ENCODE measurements at regions not wholly inside any gene's neighbourhood (a gene's known extent, or its start where the extent isn't known, plus 50 kb on each side); places are given as distances from the start of the nearest gene placed in this dataset.

DNA sequence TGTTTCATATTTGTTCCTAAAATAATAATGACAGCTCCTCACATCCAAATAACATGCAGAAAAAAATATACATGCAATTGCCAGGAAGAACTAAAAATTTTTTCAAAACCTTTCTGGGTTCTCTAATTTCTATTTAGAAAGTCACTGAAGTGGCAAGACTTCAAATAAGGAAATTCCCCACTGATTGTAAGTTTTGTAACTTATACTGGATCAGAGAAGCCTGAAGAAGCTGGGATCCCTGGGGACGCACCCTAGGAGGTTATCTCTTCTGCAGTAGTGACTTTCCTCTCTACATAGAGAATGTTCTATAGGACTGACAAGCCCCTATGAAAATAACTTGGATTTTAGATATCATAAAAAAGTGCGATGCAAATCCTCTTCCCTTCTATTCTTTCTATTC, 182.6 kb downstream of the MRPL39 start:
- TF ChIP-seq EZH2 (IDR thresholded peaks at IDR 0.05; ENCODE audit: insufficient read depth, low read length), result no peak
- Histone ChIP-seq H3K9ac (ENCODE audit: low read length) (no peak overlapping the region), H3K9me3 (ENCODE audit: insufficient read depth, low read depth, low read length) (no peaks in the 10 kb centered on the region), H3K4me2 (ENCODE audit: low read length) (no peak overlapping the region), H3K4me3 (ENCODE audit: insufficient read depth, low read depth, low read length) (no peak overlapping the region), H4K20me1 (ENCODE audit: insufficient read depth, low read length) (no peaks in the 10 kb centered on the region), H3K27me3 (ENCODE audit: insufficient read depth, low read length) (no peaks in the 10 kb centered on the region), H2AFZ (ENCODE audit: low read depth, low read length) (no peak overlapping the region), H3K27ac (ENCODE audit: low read depth, low read length) (no peak overlapping the region), H3K4me1 (ENCODE audit: insufficient read depth, low read length) (no peaks in the 10 kb centered on the region), H3K79me2 (ENCODE audit: insufficient read depth, low read length) (no peaks in the 10 kb centered on the region), H3K36me3 (ENCODE audit: insufficient read depth, low read length) (no peaks in the 10 kb centered on the region)
- no peaks in the 10 kb centered on the region for H3K36me3 Mint-ChIP-seq (ENCODE audit: low read depth, unreplicated experiment)
- H3K27ac Mint-ChIP-seq (ENCODE audit: unreplicated experiment), result no peak overlapping the region
- no peak overlapping the region for H3K4me3 Mint-ChIP-seq (ENCODE audit: unreplicated experiment)
- FAIRE-seq, result no peak
- no peaks in the 10 kb centered on the region for H3K9me3 Mint-ChIP-seq (ENCODE audit: unreplicated experiment)
- no peak for DNase-seq (ENCODE audit: low read depth)
- H3K4me1 Mint-ChIP-seq (ENCODE audit: low read depth, unreplicated experiment), result no peaks in the 10 kb centered on the region
- no peaks in the 10 kb centered on the region for H3K27me3 Mint-ChIP-seq (ENCODE audit: low read depth, unreplicated experiment)

DNA sequence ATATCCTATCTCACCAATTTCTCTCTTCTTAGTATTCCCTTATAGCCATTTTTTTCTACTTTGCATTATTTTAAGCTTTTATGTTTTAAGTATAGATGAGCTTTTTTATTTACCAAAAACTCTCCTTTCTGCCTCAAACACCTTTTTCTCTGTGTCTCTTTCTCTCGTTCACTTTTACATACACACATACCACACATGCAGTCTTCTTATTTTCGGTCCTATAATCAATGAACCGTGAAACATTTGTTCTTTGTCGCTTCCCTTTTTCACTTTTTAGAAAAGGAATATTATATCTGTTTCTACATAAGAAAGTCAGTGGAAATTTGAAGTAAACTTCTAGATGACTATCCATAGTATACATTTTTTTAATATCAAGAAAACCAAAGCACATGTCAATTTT, 183.2 kb downstream of the MRPL39 start:
- no peaks in the 10 kb centered on the region for H4K20me1 ChIP-seq (ENCODE audit: insufficient read depth, low read length)
- H3K27me3 Mint-ChIP-seq (ENCODE audit: low read depth, unreplicated experiment), result no peaks in the 10 kb centered on the region
- no peaks in the 10 kb centered on the region for H3K4me1 ChIP-seq (ENCODE audit: insufficient read depth, low read length)
- H3K4me3 ChIP-seq (ENCODE audit: insufficient read depth, low read depth, low read length), result no peak overlapping the region
- H3K36me3 ChIP-seq (ENCODE audit: insufficient read depth, low read length), result no peaks in the 10 kb centered on the region
- no peaks in the 10 kb centered on the region for H3K79me2 ChIP-seq (ENCODE audit: insufficient read depth, low read length)
- no peaks in the 10 kb centered on the region for H3K27me3 ChIP-seq (ENCODE audit: insufficient read depth, low read length)
- H3K9ac ChIP-seq (ENCODE audit: low read length), result no peak overlapping the region
- no peak overlapping the region for H3K27ac Mint-ChIP-seq (ENCODE audit: unreplicated experiment)
- no peak overlapping the region for H3K4me2 ChIP-seq (ENCODE audit: low read length)
- no peak for DNase-seq (ENCODE audit: low read depth)
- FAIRE-seq, result no peak
- H3K4me3 Mint-ChIP-seq (ENCODE audit: unreplicated experiment), result no peak overlapping the region
- no peak overlapping the region for H3K27ac ChIP-seq (ENCODE audit: low read depth, low read length)
- H3K4me1 Mint-ChIP-seq (ENCODE audit: low read depth, unreplicated experiment), result no peaks in the 10 kb centered on the region
- H2AFZ ChIP-seq (ENCODE audit: low read depth, low read length), result no peak overlapping the region
- no peaks in the 10 kb centered on the region for H3K9me3 Mint-ChIP-seq (ENCODE audit: unreplicated experiment)
- no peaks in the 10 kb centered on the region for H3K9me3 ChIP-seq (ENCODE audit: insufficient read depth, low read depth, low read length)
- H3K36me3 Mint-ChIP-seq (ENCODE audit: low read depth, unreplicated experiment), result no peaks in the 10 kb centered on the region
- TF ChIP-seq EZH2 (IDR thresholded peaks at IDR 0.05; ENCODE audit: insufficient read depth, low read length), result no peak
- TF ChIP-seq, protein P1, sequence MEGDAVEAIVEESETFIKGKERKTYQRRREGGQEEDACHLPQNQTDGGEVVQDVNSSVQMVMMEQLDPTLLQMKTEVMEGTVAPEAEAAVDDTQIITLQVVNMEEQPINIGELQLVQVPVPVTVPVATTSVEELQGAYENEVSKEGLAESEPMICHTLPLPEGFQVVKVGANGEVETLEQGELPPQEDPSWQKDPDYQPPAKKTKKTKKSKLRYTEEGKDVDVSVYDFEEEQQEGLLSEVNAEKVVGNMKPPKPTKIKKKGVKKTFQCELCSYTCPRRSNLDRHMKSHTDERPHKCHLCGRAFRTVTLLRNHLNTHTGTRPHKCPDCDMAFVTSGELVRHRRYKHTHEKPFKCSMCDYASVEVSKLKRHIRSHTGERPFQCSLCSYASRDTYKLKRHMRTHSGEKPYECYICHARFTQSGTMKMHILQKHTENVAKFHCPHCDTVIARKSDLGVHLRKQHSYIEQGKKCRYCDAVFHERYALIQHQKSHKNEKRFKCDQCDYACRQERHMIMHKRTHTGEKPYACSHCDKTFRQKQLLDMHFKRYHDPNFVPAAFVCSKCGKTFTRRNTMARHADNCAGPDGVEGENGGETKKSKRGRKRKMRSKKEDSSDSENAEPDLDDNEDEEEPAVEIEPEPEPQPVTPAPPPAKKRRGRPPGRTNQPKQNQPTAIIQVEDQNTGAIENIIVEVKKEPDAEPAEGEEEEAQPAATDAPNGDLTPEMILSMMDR (IDR thresholded peaks at IDR 0.05; ENCODE audit: insufficient read depth, low read depth, low read length), result no peak

DNA sequence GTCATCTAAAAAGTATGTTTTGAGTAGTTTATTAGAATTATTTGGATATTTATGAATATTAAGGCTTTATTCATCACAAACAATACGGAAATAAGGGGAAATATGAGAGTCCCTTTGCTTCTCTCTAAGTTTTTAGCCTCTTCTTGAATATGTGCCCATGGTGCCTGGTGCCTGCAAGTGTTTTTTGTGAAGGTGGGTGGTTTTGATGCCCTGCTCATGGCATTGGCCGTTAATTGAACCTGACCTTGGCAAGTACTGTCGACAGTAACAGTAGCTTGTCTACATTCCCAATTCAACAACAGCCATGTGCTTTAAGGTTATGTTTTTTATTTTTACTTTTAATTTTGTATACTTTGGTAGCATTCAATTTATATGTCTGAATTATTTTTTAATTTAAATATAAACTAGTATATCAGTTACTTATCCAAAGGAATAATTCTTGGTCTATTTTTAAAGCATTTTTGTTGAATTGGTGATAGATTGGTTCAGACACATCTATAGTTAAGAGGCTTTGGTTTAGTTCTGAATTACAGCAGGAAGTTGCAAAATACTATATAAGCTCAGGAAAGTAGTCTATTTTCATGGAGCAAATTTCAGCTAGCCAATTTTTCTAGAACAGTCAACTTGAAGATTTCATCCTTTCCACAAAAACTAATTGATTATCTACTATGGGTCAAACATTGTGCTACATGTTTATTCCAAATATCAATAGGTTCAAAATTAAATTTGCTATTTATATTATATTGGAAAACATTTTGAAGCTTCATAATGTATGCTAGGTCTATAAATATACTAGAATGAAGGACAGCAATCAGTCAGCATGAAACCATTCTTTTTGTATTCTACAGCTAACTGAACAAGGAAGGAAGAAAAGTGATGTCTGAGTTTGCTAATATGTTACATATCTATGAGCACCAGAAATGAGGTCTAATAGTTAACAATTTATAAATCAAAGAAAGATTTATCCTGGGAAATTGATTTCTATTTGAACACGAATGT, 184.4 kb downstream of the MRPL39 start:
- no peak overlapping the region for H3K27ac Mint-ChIP-seq (ENCODE audit: unreplicated experiment)
- Histone ChIP-seq H3K36me3 (ENCODE audit: insufficient read depth, low read length) (no peaks in the 10 kb centered on the region), H3K27me3 (ENCODE audit: insufficient read depth, low read length) (no peaks in the 10 kb centered on the region), H3K4me1 (ENCODE audit: insufficient read depth, low read length) (no peaks in the 10 kb centered on the region), H3K9me3 (ENCODE audit: insufficient read depth, low read depth, low read length) (no peaks in the 10 kb centered on the region), H2AFZ (ENCODE audit: low read depth, low read length) (no peak overlapping the region), H3K79me2 (ENCODE audit: insufficient read depth, low read length) (no peaks in the 10 kb centered on the region), H3K27ac (ENCODE audit: low read depth, low read length) (no peak overlapping the region), H3K4me2 (ENCODE audit: low read length) (no peak overlapping the region), H4K20me1 (ENCODE audit: insufficient read depth, low read length) (no peaks in the 10 kb centered on the region), H3K9ac (ENCODE audit: low read length) (no peak overlapping the region), H3K4me3 (ENCODE audit: insufficient read depth, low read depth, low read length) (no peak overlapping the region)
- DNase-seq (ENCODE audit: low read depth) (no peak), FAIRE-seq (no peak)
- no peak overlapping the region for H3K4me3 Mint-ChIP-seq (ENCODE audit: unreplicated experiment)
- H3K4me1 Mint-ChIP-seq (ENCODE audit: low read depth, unreplicated experiment), result no peaks in the 10 kb centered on the region
- no peaks in the 10 kb centered on the region for H3K36me3 Mint-ChIP-seq (ENCODE audit: low read depth, unreplicated experiment)
- TF ChIP-seq, protein P1 (IDR thresholded peaks at IDR 0.05; ENCODE audit: insufficient read depth, low read depth, low read length), result no peak
- TF ChIP-seq EZH2 (IDR thresholded peaks at IDR 0.05; ENCODE audit: insufficient read depth, low read length), result no peak
- no peaks in the 10 kb centered on the region for H3K27me3 Mint-ChIP-seq (ENCODE audit: low read depth, unreplicated experiment)
- no peaks in the 10 kb centered on the region for H3K9me3 Mint-ChIP-seq (ENCODE audit: unreplicated experiment)

Measured in astrocyte (in vitro differentiated cells and primary cell).